HEK293T (cell line): ENCODE measurements at regions not wholly inside any gene's neighbourhood (a gene's known extent, or its start where the extent isn't known, plus 50 kb on each side); places are given as distances from the start of the nearest gene placed in this dataset.

Experiments used
- ARNT ChIP-seq: fragments of 450-650 bp; IDR thresholded peaks from 2 replicates; pipeline ENCODE4 v1.6.1; 2017; ENCODE audit warnings: mild to moderate bottlenecking
- FOXA1 ChIP-seq: fragments of 450-650 bp; IDR thresholded peaks from 2 replicates; pipeline ENCODE4 v1.6.1; 2016; ENCODE audit warnings: mild to moderate bottlenecking
- ZNF384 ChIP-seq: fragments of 450-650 bp; IDR thresholded peaks from 2 replicates; pipeline ENCODE4 v1.6.1; 2016

DNA sequence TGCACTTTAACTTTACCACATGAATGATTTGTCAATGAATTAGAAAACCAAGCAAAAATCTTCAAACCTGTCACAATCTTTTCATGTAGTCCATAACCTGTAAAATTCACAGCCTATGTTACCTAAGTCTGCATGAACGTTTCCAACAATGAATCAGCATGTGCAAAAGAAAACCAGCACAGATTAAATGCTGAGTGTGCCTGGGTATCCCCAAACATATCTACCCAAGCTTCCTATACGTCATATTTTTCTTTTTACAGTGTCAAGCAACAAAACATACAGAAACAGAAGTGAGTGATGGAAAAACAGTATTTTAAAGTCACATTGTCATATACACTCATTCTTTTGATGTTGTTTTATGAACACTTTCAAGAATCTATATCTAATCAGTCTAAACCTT is 713.5 kb downstream of the RFPL4B start:
- TF ChIP-seq FOXA1 (no peak), ZNF384 (no peak), ARNT (no peak)
